Gastrocnemius medialis (tissue), 4 donors: ENCODE measurements at regions not wholly inside any gene's neighbourhood (a gene's known extent, or its start where the extent isn't known, plus 50 kb on each side); places are given as distances from the start of the nearest gene placed in this dataset.

ENCODE experiments used
- CTCF ChIP-seq, 5 experiments: fragments of 450-650 bp in 3 of 5; fragments of 200-600 bp in 2 of 5; sonication (generic) in 2 of 5; IDR thresholded peaks in 4 of 5; conservative IDR thresholded peaks in 1 of 5; 1 replicate in 4 of 5; 2 replicates in 1 of 5; pipeline ENCODE4 v1.5.1; 2016 to 2019; ENCODE audit warnings: antibody characterized with exemption in 5 of 5, mild to moderate bottlenecking in 3 of 5, moderate library complexity in 3 of 5
- POLR2A ChIP-seq, 2 donors: fragments of 450-650 bp; IDR thresholded peaks; one replicate each; pipeline ENCODE4 v1.6.1; 2017; ENCODE audit warnings: antibody characterized with exemption in 2 of 2, mild to moderate bottlenecking in 2 of 2, moderate library complexity in 2 of 2

- TF ChIP-seq CTCF (IDR thresholded peaks at IDR 0.05 in 4 of 5, conservative IDR thresholded peaks at IDR 0.05 in 1 of 5) (no peak), POLR2A (IDR thresholded peaks at IDR 0.05) (no peak)
Measured at GRCh38 chr10:131701131-131701947, 199.5 kb upstream of the PPP2R2D start.
